GM10248 (cell line): ENCODE measurements at regions not wholly inside any gene's neighbourhood (a gene's known extent, or its start where the extent isn't known, plus 50 kb on each side); places are given as distances from the start of the nearest gene placed in this dataset.

Source experiments
- CTCF ChIA-PET: fragments of 300-600 bp; sonication (Branson Sonifier 250); formaldehyde crosslinking; extraction: SDS; loops from one replicate; lab custom pipeline; 2021; ENCODE audit warnings: antibody characterized with exemption; lab: Yijun Ruan, JAX
- POLR2A ChIA-PET: fragments of 350-650 bp; sonication (Branson Sonifier 250); formaldehyde crosslinking; extraction: SDS; loops from one replicate; lab custom pipeline; 2020; ENCODE audit warnings: antibody characterized with exemption; lab: Yijun Ruan, JAX
- DNase-seq: peaks from one replicate; pipeline ENCODE4 v3.0.0; 2012; ENCODE audit errors: extremely low spot score
- CTCF ChIP-seq: IDR thresholded peaks from 2 replicates; pipeline ENCODE4 v1.5.1; 2012; ENCODE audit warnings: mild to moderate bottlenecking, low read depth; ENCODE audit errors: extremely low read depth, missing control alignments, control extremely low read depth

GRCh38 chr7:53740971-53741370, 705.5 kb downstream of the POM121L12 start:
- no peak for DNase-seq
- CTCF ChIA-PET, result no interaction called here
- POLR2A ChIA-PET, result no interaction called here
- no peak for TF ChIP-seq CTCF

GRCh38 chr7:53743697-53744402, 708.4 kb downstream of the POM121L12 start:
- ChIA-PET POLR2A (no interaction called here), CTCF (interaction anchor here (1.2 to 1.3 kb wide), 2 partner anchors 9 to 27 kb away, joined by 3 read pairs; no protein-coding TSS in a partner anchor)
- no peak for TF ChIP-seq CTCF
- no peak for DNase-seq

- ChIA-PET POLR2A (no interaction called here), CTCF (interaction anchor here (1.2 to 1.3 kb wide), 2 partner anchors 9 to 27 kb away, joined by 3 read pairs; no protein-coding TSS in a partner anchor)
- DNase-seq, result no peak
- no peak for TF ChIP-seq CTCF
Observed at GRCh38 chr7:53744403-53744760, 708.9 kb downstream of the POM121L12 start.

- ChIA-PET POLR2A (no interaction called here), CTCF (no interaction called here)
- no peak for TF ChIP-seq CTCF
- DNase-seq, result no peak
Observed at GRCh38 chr7:53756946-53757345, 721.5 kb downstream of the POM121L12 start.

GRCh38 chr7:53768186-53768585, 732.8 kb downstream of the POM121L12 start:
- CTCF ChIA-PET, result interaction anchor here (1.1 kb wide), 1 partner anchor 194 kb away, joined by 3 read pairs; no protein-coding TSS in a partner anchor
- POLR2A ChIA-PET, result no interaction called here
- TF ChIP-seq CTCF, result no peak
- no peak for DNase-seq

- TF ChIP-seq CTCF, result no peak
- no peak for DNase-seq
- CTCF ChIA-PET, result no interaction called here
- POLR2A ChIA-PET, result no interaction called here
Observed at GRCh38 chr7:53771701-53772100, 736.3 kb downstream of the POM121L12 start.
